ENCODE measurements at regions not wholly inside any gene's neighbourhood (a gene's known extent, or its start where the extent isn't known, plus 50 kb on each side); places are given as distances from the start of the nearest gene placed in this dataset.

DNA sequence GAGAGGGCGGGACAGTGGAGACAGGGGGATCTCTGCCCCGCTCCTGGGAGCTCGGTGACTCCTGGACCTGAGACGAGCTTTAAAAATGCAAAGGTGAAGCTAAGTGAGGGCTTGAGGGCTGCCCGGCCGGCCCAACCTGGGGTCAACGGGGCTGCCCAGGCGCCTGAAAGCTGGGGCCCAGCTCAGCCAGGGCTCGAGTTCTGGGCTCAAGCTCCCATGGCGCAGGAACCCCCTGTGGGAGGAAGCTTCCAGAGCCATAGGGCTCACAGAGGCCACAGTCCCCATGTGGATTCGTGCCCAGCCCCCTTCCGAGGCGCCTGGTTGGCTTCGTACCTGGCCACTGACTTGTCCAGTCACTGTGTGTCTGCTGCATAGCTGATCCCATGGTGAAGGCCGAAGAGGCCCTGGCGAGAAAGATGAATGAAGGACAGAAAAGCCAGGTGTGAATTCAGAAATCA, 75.8 kb upstream of the GSE1 start:
- Histone ChIP-seq H2AFZ (ENCODE audit: low read depth, low read length) (no peak overlapping the region), H3K27ac (ENCODE audit: low read length) (no peak overlapping the region), H3K36me3 (ENCODE audit: insufficient read depth, low read length) (peaks cover 13% of the 10 kb centered on the region; the same call in 1 of the 2 replicates), H3K4me2 (ENCODE audit: insufficient read depth, low read length) (no peak overlapping the region), H4K20me1 (ENCODE audit: insufficient read depth, low read length) (0 out of 2 replicates have a peak, but pooled peaks cover 3% of the 10 kb centered on the region), H3K79me2 (ENCODE audit: insufficient read depth, low read length) (no peaks in the 10 kb centered on the region), H3K9ac (ENCODE audit: low read depth, low read length) (no peak overlapping the region), H3K9me3 (ENCODE audit: insufficient read depth, low read length, severe bottlenecking) (peaks cover 14% of the 10 kb centered on the region), H3K4me1 (ENCODE audit: insufficient read depth, low read length) (no peaks in the 10 kb centered on the region), H3K4me3 (ENCODE audit: low read depth in 1 of 2, low read length in 2 of 2) (no peak overlapping the region), H3K27me3 (ENCODE audit: insufficient read depth, low read length, poor library complexity) (no peaks in the 10 kb centered on the region)
- no peak for TF ChIP-seq EZH2 (IDR thresholded peaks at IDR 0.05; ENCODE audit: borderline replicate concordance, low read depth, low read length, severe bottlenecking)
- TF ChIP-seq, protein P1, sequence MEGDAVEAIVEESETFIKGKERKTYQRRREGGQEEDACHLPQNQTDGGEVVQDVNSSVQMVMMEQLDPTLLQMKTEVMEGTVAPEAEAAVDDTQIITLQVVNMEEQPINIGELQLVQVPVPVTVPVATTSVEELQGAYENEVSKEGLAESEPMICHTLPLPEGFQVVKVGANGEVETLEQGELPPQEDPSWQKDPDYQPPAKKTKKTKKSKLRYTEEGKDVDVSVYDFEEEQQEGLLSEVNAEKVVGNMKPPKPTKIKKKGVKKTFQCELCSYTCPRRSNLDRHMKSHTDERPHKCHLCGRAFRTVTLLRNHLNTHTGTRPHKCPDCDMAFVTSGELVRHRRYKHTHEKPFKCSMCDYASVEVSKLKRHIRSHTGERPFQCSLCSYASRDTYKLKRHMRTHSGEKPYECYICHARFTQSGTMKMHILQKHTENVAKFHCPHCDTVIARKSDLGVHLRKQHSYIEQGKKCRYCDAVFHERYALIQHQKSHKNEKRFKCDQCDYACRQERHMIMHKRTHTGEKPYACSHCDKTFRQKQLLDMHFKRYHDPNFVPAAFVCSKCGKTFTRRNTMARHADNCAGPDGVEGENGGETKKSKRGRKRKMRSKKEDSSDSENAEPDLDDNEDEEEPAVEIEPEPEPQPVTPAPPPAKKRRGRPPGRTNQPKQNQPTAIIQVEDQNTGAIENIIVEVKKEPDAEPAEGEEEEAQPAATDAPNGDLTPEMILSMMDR (IDR thresholded peaks at IDR 0.05; ENCODE audit: borderline replicate concordance, extremely low read depth, low read length, poor library complexity, severe bottlenecking), result no peak
- ATAC-seq (ENCODE audit: insufficient read depth, low read depth) (no peak), DNase-seq (no peak)

DNA sequence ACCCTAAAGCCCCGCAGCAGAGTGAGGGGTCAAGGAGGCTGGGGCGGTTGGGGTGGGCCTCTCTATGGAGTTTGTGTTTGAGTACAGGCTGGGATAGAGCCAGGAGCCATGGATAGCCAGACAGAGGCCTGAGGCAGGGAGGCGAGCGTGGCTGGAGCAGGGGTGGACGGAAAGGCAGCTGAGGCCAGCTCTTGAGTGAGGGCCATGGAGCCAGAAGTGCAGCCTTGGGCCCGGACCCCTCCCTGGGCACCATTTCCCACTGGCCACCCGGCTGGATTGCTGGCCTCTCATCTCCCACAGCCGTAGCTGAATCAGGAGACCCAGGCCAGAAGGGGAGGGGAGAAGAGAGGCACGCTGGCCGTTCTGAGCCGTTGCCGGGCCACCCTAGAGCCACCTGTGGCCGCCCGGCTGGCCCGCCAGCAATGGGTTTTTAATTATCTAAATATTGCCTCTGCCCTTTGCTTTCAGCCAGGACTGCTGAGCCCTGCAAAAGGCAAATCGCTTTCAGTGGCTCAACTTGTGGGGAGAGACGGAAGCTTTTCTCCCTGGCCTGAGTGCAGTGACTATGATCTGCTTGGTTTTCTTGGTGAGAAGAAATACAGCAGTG, 75.2 kb upstream of the GSE1 start:
- H3K4me1 ChIP-seq (ENCODE audit: insufficient read depth, low read length), result no peaks in the 10 kb centered on the region
- no peak for DNase-seq

DNA sequence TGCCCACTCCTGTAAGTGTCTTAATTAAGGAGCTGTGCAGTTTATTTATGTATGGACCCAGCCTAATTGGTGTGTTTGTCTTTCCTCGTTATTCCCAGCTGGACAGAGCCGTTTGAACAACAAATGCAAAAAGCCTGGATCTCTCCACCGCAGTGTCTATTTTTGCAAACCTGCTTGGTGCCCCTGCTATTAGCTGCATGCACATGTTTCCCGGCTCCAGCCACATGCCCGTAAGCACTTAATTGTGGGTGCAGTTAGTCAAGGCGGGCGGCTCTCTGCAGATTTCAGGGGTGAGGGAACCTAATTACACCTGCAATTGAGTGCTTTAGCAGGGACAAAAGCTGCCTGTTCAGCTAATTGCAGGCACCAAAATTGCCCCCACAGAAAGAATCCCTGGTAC, 74.0 kb upstream of the GSE1 start:
- H3K36me3 ChIP-seq (ENCODE audit: insufficient read depth, low read length), result peaks cover 13% of the 10 kb centered on the region; the same call in 1 of the 2 replicates
- 0 out of 2 replicates have a peak, but pooled peaks cover 3% of the 10 kb centered on the region for H4K20me1 ChIP-seq (ENCODE audit: insufficient read depth, low read length)
- no peak overlapping the region for H3K4me3 ChIP-seq (ENCODE audit: low read depth in 1 of 2, low read length in 2 of 2)
- TF ChIP-seq, protein P1 (IDR thresholded peaks at IDR 0.05; ENCODE audit: borderline replicate concordance, extremely low read depth, low read length, poor library complexity, severe bottlenecking), result no peak
- no peak for TF ChIP-seq EZH2 (IDR thresholded peaks at IDR 0.05; ENCODE audit: borderline replicate concordance, low read depth, low read length, severe bottlenecking)
- no peak overlapping the region for H3K27ac ChIP-seq (ENCODE audit: low read length)
- peaks cover 14% of the 10 kb centered on the region for H3K9me3 ChIP-seq (ENCODE audit: insufficient read depth, low read length, severe bottlenecking)
- ATAC-seq (ENCODE audit: insufficient read depth, low read depth) (no peak), DNase-seq (no peak)
- no peak overlapping the region for H3K4me2 ChIP-seq (ENCODE audit: insufficient read depth, low read length)
- H3K79me2 ChIP-seq (ENCODE audit: insufficient read depth, low read length), result no peaks in the 10 kb centered on the region
- H3K27me3 ChIP-seq (ENCODE audit: insufficient read depth, low read length, poor library complexity), result no peaks in the 10 kb centered on the region
- H3K4me1 ChIP-seq (ENCODE audit: insufficient read depth, low read length), result no peaks in the 10 kb centered on the region
- no peak overlapping the region for H2AFZ ChIP-seq (ENCODE audit: low read depth, low read length)
- H3K9ac ChIP-seq (ENCODE audit: low read depth, low read length), result no peak overlapping the region

More for the DNA sequence above, 75.2 kb upstream of the GSE1 start:
- no peak overlapping the region for H3K9ac ChIP-seq (ENCODE audit: low read depth, low read length)
- H4K20me1 ChIP-seq (ENCODE audit: insufficient read depth, low read length), result 0 out of 2 replicates have a peak, but pooled peaks cover 3% of the 10 kb centered on the region
- ATAC-seq (ENCODE audit: insufficient read depth, low read depth), result no peak
- H3K36me3 ChIP-seq (ENCODE audit: insufficient read depth, low read length), result peaks cover 13% of the 10 kb centered on the region; the same call in 1 of the 2 replicates
- H3K4me3 ChIP-seq (ENCODE audit: low read depth in 1 of 2, low read length in 2 of 2), result no peak overlapping the region
- H3K27ac ChIP-seq (ENCODE audit: low read length), result no peak overlapping the region
- H3K4me2 ChIP-seq (ENCODE audit: insufficient read depth, low read length), result no peak overlapping the region
- no peak overlapping the region for H2AFZ ChIP-seq (ENCODE audit: low read depth, low read length)
- no peaks in the 10 kb centered on the region for H3K79me2 ChIP-seq (ENCODE audit: insufficient read depth, low read length)
- H3K27me3 ChIP-seq (ENCODE audit: insufficient read depth, low read length, poor library complexity), result no peaks in the 10 kb centered on the region
- H3K9me3 ChIP-seq (ENCODE audit: insufficient read depth, low read length, severe bottlenecking), result peaks cover 14% of the 10 kb centered on the region
- TF ChIP-seq EZH2 (IDR thresholded peaks at IDR 0.05; ENCODE audit: borderline replicate concordance, low read depth, low read length, severe bottlenecking), result no peak
- TF ChIP-seq, protein P1 (IDR thresholded peaks at IDR 0.05; ENCODE audit: borderline replicate concordance, extremely low read depth, low read length, poor library complexity, severe bottlenecking), result no peak
